H1 (cell line): ENCODE measurements at regions not wholly inside any gene's neighbourhood (a gene's known extent, or its start where the extent isn't known, plus 50 kb on each side); places are given as distances from the start of the nearest gene placed in this dataset.

ENCODE experiments used
- ATF2 ChIP-seq: IDR thresholded peaks from 2 replicates; pipeline ENCODE4 v1.6.1; 2012; ENCODE audit warnings: low read length, inconsistent platforms
- MAX ChIP-seq: IDR thresholded peaks from 2 replicates; pipeline ENCODE4 v1.6.1; 2012; ENCODE audit warnings: inconsistent platforms

GRCh38 chr11:29682856-29683255 lies 334.0 kb downstream of the KCNA4 start (continued):
- TF ChIP-seq MAX (no peak), ATF2 (no peak)
